ENCODE measurements at regions not wholly inside any gene's neighbourhood (a gene's known extent, or its start where the extent isn't known, plus 50 kb on each side); places are given as distances from the start of the nearest gene placed in this dataset.

DNA sequence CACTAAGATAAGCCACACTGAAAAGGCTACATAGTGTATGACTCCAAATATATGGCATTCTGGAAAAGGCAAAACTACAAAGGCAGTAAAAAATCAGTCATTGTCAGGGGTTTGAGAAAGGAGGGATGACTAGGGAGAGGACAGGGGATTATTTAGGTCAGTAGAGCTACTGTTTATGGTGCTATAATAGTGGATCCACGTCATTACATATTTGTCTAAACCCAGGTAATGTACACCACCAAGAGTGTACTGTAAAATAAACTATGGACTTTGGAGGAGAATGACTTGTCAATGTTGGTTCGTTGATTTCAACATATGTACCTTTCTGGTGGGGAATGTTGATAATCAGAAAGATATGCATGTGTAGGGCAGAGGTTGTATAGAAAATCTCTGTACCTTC, 837.6 kb downstream of the FAM133A start:
- CTCF ChIA-PET, result no interaction called here
- Mint-ChIP-seq H3K9me3 (no peaks in the 10 kb centered on the region), H3K36me3 (ENCODE audit: low read depth) (no peaks in the 10 kb centered on the region)

DNA sequence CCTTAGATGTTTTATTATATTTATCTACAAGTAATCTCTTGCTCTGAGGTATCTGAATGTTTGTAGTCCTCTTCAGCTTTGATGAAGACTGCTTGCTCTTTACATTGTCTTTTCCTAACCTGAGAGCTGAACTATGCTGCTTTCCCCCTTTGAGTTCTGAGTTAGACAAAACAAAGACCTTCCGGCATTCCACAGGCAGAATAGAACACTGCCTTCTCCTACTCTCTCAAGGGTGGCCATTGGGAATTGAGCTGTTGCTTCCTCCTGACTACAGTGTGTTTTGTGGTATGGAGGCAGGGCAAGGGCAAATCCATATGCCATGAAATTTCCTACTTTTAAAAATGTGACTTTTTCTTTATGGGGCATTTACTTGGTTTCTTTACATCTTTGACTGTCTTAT, 841.0 kb downstream of the FAM133A start:
- DNase-seq, result no peak
- Mint-ChIP-seq H3K4me3 (no peak overlapping the region), H3K27ac (no peak overlapping the region), H3K27me3 (ENCODE audit: low read depth) (no peaks in the 10 kb centered on the region), H3K9me3 (no peaks in the 10 kb centered on the region), H3K4me1 (ENCODE audit: low read depth) (no peaks in the 10 kb centered on the region), H3K36me3 (ENCODE audit: low read depth) (no peaks in the 10 kb centered on the region)
- CTCF ChIA-PET, result no interaction called here
- intact Hi-C loops (cut with micrococcal nuclease), result no loop called here

More for the DNA sequence above, 837.6 kb downstream of the FAM133A start:
- no peak overlapping the region for H3K27ac Mint-ChIP-seq
- intact Hi-C loops (cut with micrococcal nuclease), result no loop called here
- no peak overlapping the region for H3K4me3 Mint-ChIP-seq
- H3K27me3 Mint-ChIP-seq (ENCODE audit: low read depth), result no peaks in the 10 kb centered on the region
- H3K4me1 Mint-ChIP-seq (ENCODE audit: low read depth), result no peaks in the 10 kb centered on the region
- no peak for DNase-seq

DNA sequence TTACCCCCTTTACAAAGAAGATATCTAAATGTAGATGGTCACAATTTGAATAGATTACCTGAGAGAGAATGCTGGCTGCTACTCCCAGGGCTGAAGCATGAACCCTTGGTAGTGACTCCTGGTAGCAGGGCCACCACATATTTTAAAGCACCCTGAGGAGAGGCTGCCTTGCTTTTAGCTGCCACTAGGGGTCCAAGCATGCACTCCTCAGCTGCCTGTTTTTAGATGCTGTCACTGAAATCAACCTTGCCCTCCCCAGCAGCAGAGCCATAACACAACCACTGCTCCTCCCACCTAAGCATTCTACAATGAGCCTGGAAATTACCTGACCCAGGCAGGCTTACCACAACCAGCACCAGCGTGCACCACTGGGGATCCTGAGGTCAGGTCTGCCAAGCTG, 850.9 kb downstream of the FAM133A start:
- DNase-seq, result no peak
- no peak overlapping the region for H3K27ac Mint-ChIP-seq
- H3K4me3 Mint-ChIP-seq, result no peak overlapping the region
- intact Hi-C loops (cut with micrococcal nuclease), result no loop called here
- H3K9me3 Mint-ChIP-seq, result peaks cover 5% of the 10 kb centered on the region
- no peaks in the 10 kb centered on the region for H3K4me1 Mint-ChIP-seq (ENCODE audit: low read depth)
- CTCF ChIA-PET, result no interaction called here
- H3K36me3 Mint-ChIP-seq (ENCODE audit: low read depth), result no peaks in the 10 kb centered on the region
- H3K27me3 Mint-ChIP-seq (ENCODE audit: low read depth), result no peaks in the 10 kb centered on the region

DNA sequence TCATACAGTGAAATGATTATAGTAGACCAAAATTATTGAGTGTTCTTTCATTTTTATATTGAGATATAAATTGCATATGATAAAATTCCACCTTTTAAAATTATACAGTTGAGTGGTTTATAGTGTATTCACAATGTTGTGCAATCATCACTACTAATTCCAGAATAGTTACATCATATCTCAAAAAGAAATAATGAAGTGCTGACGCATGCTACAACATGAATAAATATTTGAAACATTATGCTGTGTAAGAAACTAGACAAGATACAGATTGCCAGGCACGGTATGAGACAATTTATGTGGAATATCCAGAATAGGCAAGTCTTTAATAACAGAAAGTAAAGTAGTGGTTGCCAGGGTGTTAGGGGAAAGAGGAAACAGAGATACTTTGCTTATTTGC, 871.7 kb downstream of the FAM133A start:
- H3K4me3 Mint-ChIP-seq, result no peak overlapping the region

DNA sequence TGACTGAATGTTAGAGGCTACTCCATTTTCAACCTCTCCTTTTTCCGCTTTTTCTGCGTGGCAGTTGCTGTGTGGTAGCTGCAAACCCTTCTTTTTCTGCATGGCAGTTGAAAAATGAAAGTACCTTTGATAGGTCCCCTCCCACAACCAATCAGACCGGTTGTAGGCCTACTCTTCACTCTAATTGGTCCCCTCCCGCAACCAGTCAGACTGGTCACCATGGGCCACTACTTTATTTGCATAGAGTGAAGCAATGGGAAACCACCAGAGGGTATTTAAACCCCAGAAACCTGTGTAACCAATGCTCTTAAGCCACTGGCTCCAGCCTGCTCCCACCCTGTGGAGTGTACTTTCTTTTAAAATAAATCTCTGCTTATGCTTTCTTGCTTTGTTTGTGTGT, 877.8 kb downstream of the FAM133A start:
- no peak overlapping the region for H3K4me3 Mint-ChIP-seq

More for the DNA sequence above, 871.7 kb downstream of the FAM133A start:
- no peaks in the 10 kb centered on the region for H3K9me3 Mint-ChIP-seq
- H3K36me3 Mint-ChIP-seq (ENCODE audit: low read depth), result no peaks in the 10 kb centered on the region
- H3K27me3 Mint-ChIP-seq (ENCODE audit: low read depth), result no peaks in the 10 kb centered on the region
- intact Hi-C loops (cut with micrococcal nuclease), result no loop called here
- no peak for DNase-seq
- H3K27ac Mint-ChIP-seq, result no peak overlapping the region
- CTCF ChIA-PET, result no interaction called here
- H3K4me1 Mint-ChIP-seq (ENCODE audit: low read depth), result no peaks in the 10 kb centered on the region

DNA sequence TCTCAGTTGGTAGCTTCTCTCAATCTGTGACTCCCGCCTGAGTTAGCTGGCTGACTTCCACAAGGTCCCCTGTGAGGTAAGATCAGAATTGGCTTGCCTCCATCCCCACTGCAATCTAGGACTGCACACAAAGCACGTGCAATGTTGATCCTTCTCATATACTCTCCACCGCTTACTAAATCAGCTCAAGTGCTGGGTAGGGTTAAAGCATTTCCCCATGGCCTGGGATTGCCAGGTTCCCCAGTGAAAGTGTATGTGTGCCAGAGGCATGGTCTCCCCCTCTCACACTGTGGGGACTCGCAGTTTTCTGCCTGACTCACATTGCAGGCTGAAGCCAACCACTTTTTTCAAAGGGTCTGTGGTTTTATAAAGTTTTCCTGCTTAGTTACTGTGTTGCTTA, 886.9 kb downstream of the FAM133A start:
- intact Hi-C loops (cut with micrococcal nuclease), result no loop called here
- CTCF ChIA-PET, result no interaction called here
- no peak overlapping the region for H3K27ac Mint-ChIP-seq

More for the DNA sequence above, 877.8 kb downstream of the FAM133A start:
- H3K27me3 Mint-ChIP-seq (ENCODE audit: low read depth), result no peaks in the 10 kb centered on the region
- CTCF ChIA-PET, result no interaction called here
- intact Hi-C loops (cut with micrococcal nuclease), result no loop called here
- H3K9me3 Mint-ChIP-seq, result peaks cover 1% of the 10 kb centered on the region
- H3K27ac Mint-ChIP-seq, result no peak overlapping the region
- H3K4me1 Mint-ChIP-seq (ENCODE audit: low read depth), result no peaks in the 10 kb centered on the region
- no peaks in the 10 kb centered on the region for H3K36me3 Mint-ChIP-seq (ENCODE audit: low read depth)
- no peak for DNase-seq

DNA sequence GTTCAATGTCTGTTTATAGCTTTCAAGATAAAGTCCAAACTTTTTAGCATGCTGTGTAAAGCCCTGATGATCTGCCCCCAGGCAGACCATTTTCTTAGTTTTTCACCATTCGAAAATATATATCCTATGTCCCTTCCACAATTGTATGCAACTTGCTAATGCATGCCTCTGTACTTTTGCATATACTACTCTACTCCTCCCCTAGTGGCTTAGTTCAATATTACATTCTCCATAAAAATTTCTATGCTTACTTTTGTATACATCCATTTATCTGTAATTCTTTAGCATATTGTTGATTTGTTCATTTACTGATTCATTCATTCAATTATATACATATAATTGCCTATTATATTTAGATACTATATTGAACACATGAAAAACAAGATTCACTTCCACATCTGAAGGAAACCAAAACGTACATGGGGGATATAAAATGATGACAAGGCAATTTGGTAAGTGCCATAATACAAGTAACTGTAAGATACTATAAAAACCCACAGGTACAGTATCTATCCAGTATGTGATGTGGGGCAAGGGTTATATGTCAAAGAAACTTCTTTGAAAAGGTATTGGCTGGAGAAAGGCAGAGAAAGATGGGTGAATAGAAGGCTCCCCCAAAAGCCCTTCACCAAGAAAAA, 902.5 kb downstream of the FAM133A start:
- H3K4me3 Mint-ChIP-seq, result no peak overlapping the region
- no peak overlapping the region for H3K27ac Mint-ChIP-seq
- intact Hi-C loops (cut with micrococcal nuclease), result no loop called here

More for the DNA sequence above, 886.9 kb downstream of the FAM133A start:
- no peak overlapping the region for H3K4me3 Mint-ChIP-seq
- H3K9me3 Mint-ChIP-seq, result peaks cover 5% of the 10 kb centered on the region
- DNase-seq, result no peak
- H3K27me3 Mint-ChIP-seq (ENCODE audit: low read depth), result no peaks in the 10 kb centered on the region
- H3K36me3 Mint-ChIP-seq (ENCODE audit: low read depth), result no peaks in the 10 kb centered on the region
- no peaks in the 10 kb centered on the region for H3K4me1 Mint-ChIP-seq (ENCODE audit: low read depth)

DNA sequence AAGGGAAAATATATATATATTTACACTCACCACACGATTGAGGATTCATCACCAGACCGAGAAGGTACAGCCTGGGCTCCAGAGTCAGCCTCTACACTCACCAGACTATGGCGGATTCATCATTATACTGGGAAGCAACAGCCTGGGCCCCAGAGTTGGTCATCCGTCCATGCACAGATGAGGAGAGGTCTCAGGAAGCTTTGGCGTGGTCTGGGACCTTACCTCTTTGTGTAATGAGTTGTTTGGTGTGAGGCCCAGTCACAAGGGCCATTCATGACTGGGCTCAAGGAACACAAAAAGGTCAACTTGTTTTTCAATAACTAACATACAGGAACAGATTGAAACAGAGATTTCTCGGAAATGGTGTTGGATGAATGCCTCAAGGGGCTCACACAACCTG, 926.1 kb downstream of the FAM133A start:
- no peaks in the 10 kb centered on the region for H3K36me3 Mint-ChIP-seq (ENCODE audit: low read depth)
- H3K27me3 Mint-ChIP-seq (ENCODE audit: low read depth), result no peaks in the 10 kb centered on the region
- CTCF ChIA-PET, result no interaction called here
- H3K4me1 Mint-ChIP-seq (ENCODE audit: low read depth), result no peaks in the 10 kb centered on the region
- H3K27ac Mint-ChIP-seq, result no peak overlapping the region
- no peaks in the 10 kb centered on the region for H3K9me3 Mint-ChIP-seq
- no peak for DNase-seq
- intact Hi-C loops (cut with micrococcal nuclease), result no loop called here
- H3K4me3 Mint-ChIP-seq, result no peak overlapping the region

More for the DNA sequence above, 902.5 kb downstream of the FAM133A start:
- no peaks in the 10 kb centered on the region for H3K36me3 Mint-ChIP-seq (ENCODE audit: low read depth)
- no peaks in the 10 kb centered on the region for H3K27me3 Mint-ChIP-seq (ENCODE audit: low read depth)
- no peak for DNase-seq
- no peaks in the 10 kb centered on the region for H3K9me3 Mint-ChIP-seq
- no peaks in the 10 kb centered on the region for H3K4me1 Mint-ChIP-seq (ENCODE audit: low read depth)
- CTCF ChIA-PET, result no interaction called here

DNA sequence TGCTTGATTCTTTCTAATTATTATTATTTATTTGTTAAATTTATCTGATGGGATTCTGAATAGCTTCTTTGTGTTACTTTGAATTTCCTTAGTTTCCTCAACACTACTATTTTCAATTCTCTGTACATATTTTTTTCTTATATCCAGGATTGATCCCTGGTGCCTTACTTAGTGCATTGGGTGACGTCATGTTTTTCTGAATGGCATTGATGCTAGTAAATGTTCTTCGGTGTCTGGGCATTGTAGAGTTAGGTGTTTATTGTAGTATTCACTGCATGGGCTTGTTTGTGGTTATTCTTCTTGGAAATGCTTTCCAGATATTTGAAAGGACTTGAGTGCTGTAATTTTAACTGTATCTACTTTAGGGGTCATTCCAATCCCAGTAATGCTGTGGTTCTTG, 938.1 kb downstream of the FAM133A start:
- Mint-ChIP-seq H3K36me3 (ENCODE audit: low read depth) (no peaks in the 10 kb centered on the region), H3K9me3 (peaks cover 2% of the 10 kb centered on the region), H3K4me3 (no peak overlapping the region), H3K27ac (no peak overlapping the region), H3K27me3 (ENCODE audit: low read depth) (no peaks in the 10 kb centered on the region), H3K4me1 (ENCODE audit: low read depth) (no peaks in the 10 kb centered on the region)
- CTCF ChIA-PET, result no interaction called here
- intact Hi-C loops (cut with micrococcal nuclease), result no loop called here
- DNase-seq, result no peak

DNA sequence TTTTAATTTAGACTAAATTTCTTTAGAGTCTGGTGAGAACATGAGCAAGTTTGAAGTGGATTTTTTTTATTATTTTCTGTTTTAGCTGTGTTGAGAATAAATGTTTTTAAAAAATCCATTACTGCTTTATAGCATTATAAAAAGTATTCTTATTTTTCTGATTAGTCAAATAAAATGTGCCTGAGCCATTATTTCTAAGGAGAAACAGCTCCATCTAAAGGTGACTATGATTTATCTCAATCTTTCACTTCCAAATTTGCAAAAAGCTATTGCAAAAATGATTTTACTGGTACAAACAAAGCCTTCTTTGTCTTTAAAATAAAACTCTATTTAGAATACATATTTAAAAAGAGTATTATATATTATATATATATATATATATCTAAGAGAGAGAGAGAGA, 959.2 kb downstream of the FAM133A start:
- H3K27ac Mint-ChIP-seq, result no peak overlapping the region
- no peaks in the 10 kb centered on the region for H3K4me1 Mint-ChIP-seq (ENCODE audit: low read depth)
- no peak overlapping the region for H3K4me3 Mint-ChIP-seq
- no peaks in the 10 kb centered on the region for H3K27me3 Mint-ChIP-seq (ENCODE audit: low read depth)
- peaks cover 8% of the 10 kb centered on the region for H3K9me3 Mint-ChIP-seq
- intact Hi-C loops (cut with micrococcal nuclease), result no loop called here
- CTCF ChIA-PET, result no interaction called here
- no peaks in the 10 kb centered on the region for H3K36me3 Mint-ChIP-seq (ENCODE audit: low read depth)
- DNase-seq, result no peak

DNA sequence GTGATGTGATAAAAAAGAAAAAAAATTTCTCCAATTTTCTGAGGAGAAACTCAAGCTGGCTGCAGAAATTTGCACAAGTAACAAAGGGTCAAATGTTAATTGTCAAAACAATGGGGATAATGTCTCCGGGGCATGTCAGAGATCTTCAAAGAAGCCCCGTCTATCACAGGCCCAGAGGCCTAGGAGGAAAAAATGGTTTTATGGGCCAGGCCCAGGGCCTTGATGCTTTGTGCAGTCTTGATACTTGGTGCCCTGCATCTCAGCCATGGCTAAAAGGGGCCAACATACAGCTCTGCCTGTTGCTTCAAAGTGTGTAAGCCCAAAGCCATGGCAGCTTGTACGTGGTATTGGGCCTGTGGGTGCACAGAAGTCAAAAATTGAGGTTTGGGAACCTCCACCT, 961.0 kb downstream of the FAM133A start:
- H3K4me3 Mint-ChIP-seq, result no peak overlapping the region
- CTCF ChIA-PET, result no interaction called here
- H3K36me3 Mint-ChIP-seq (ENCODE audit: low read depth), result no peaks in the 10 kb centered on the region
- peaks cover 8% of the 10 kb centered on the region for H3K9me3 Mint-ChIP-seq
- no peak overlapping the region for H3K27ac Mint-ChIP-seq
- intact Hi-C loops (cut with micrococcal nuclease), result no loop called here
- H3K4me1 Mint-ChIP-seq (ENCODE audit: low read depth), result no peaks in the 10 kb centered on the region
- no peaks in the 10 kb centered on the region for H3K27me3 Mint-ChIP-seq (ENCODE audit: low read depth)
- DNase-seq, result no peak

DNA sequence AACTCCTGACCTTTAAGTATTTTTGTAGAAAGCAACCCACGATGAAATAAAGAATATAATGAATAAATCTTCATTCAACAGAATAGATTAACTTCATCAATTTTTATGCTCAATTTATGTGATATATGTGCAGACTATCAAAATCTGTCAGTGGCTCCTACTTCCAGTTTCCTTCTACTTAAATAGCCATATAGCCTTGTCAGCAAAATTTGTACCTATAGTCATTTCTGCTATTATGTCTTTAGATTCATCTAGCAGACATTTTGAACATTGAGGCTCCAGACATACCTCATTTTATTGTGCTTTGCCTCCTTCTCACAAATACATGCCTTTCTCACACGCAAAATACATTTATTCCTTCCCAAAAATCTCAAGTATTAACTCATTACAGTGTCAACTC, 971.7 kb downstream of the FAM133A start:
- CTCF ChIA-PET, result no interaction called here
- no peaks in the 10 kb centered on the region for H3K36me3 Mint-ChIP-seq (ENCODE audit: low read depth)
- intact Hi-C loops (cut with micrococcal nuclease), result no loop called here
- DNase-seq, result no peak
- H3K27me3 Mint-ChIP-seq (ENCODE audit: low read depth), result no peaks in the 10 kb centered on the region
- no peaks in the 10 kb centered on the region for H3K4me1 Mint-ChIP-seq (ENCODE audit: low read depth)
- H3K9me3 Mint-ChIP-seq, result peaks cover 1% of the 10 kb centered on the region
- no peak overlapping the region for H3K27ac Mint-ChIP-seq
- H3K4me3 Mint-ChIP-seq, result no peak overlapping the region

DNA sequence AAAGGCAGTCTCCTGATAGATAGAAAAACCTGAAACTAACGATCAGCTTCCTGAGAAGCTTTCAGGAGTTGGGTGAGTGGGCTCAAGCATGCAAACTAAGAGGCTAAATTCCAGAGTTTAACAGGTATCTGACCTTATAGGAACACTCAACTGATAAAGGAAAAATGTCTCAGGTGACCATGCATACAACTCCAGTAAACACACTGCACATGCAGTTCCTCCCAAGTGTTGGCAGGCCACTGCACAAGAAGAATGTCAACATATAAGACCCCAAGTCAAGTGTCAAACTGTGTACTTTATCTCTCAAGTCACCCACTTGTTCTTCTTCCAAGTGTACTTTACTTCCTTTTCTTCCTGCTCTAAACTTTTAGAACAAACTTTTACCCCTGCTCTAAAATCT, 981.2 kb downstream of the FAM133A start:
- intact Hi-C loops (cut with micrococcal nuclease), result no loop called here
- DNase-seq, result no peak
- H3K4me3 Mint-ChIP-seq, result no peak overlapping the region
- H3K9me3 Mint-ChIP-seq, result peaks cover 4% of the 10 kb centered on the region
- H3K27me3 Mint-ChIP-seq (ENCODE audit: low read depth), result no peaks in the 10 kb centered on the region
- CTCF ChIA-PET, result no interaction called here
- no peak overlapping the region for H3K27ac Mint-ChIP-seq
- H3K4me1 Mint-ChIP-seq (ENCODE audit: low read depth), result no peaks in the 10 kb centered on the region
- no peaks in the 10 kb centered on the region for H3K36me3 Mint-ChIP-seq (ENCODE audit: low read depth)

DNA sequence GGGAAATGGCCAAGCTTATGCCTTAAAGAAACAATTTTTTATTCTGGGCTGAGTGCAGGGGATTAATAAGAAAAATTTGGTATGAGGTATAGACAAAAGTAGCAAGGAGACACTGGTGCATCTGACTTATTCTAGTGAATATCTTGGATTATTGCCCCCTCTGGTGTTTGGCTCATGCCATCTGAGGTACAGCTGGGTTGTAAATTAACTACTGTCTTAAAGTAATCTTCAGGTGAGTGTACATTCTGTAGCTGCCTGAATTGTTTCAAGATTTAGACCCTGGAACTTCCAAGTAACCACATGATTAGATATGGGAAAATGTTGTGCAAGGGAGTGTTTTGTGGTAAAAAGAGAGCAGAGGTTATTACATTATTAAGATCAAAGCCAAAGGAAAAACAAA, 988.7 kb downstream of the FAM133A start:
- Mint-ChIP-seq H3K4me3 (no peak overlapping the region), H3K36me3 (ENCODE audit: low read depth) (no peaks in the 10 kb centered on the region), H3K4me1 (ENCODE audit: low read depth) (no peaks in the 10 kb centered on the region), H3K27me3 (ENCODE audit: low read depth) (no peaks in the 10 kb centered on the region), H3K9me3 (peaks cover 6% of the 10 kb centered on the region), H3K27ac (no peak overlapping the region)
- intact Hi-C loops (cut with micrococcal nuclease), result no loop called here
- CTCF ChIA-PET, result no interaction called here
- DNase-seq, result no peak

Data from activated naive CD4-positive, alpha-beta T cell treated with anti-CD3 and anti-CD28 coated beads for 36 hours (primary cell).